Nephron (organoid): ENCODE measurements at regions not wholly inside any gene's neighbourhood (a gene's known extent, or its start where the extent isn't known, plus 50 kb on each side); places are given as distances from the start of the nearest gene placed in this dataset.

Experiments
- H3K27ac Mint-ChIP-seq, 3 experiments: 2 replicates each; pipeline ENCODE4 v1.8.0; 2020; ENCODE audit warnings: mixed read lengths in 3 of 3, mild to moderate bottlenecking in 2 of 3, moderate library complexity in 1 of 3
- H3K27me3 Mint-ChIP-seq: 2 replicates; pipeline ENCODE4 v1.8.0; 2021; ENCODE audit warnings: low read depth, mild to moderate bottlenecking, moderate library complexity, mixed read lengths
- H3K36me3 Mint-ChIP-seq: 2 replicates; pipeline ENCODE4 v1.8.0; 2020; ENCODE audit warnings: low read depth, mixed read lengths
- H3K4me1 Mint-ChIP-seq: 2 replicates; pipeline ENCODE4 v1.8.0; 2020; ENCODE audit warnings: mixed read lengths
- H3K4me3 Mint-ChIP-seq, 3 experiments: 2 replicates each; pipeline ENCODE4 v1.8.0; 2020; ENCODE audit warnings: mild to moderate bottlenecking in 3 of 3, mixed read lengths in 3 of 3, moderate library complexity in 2 of 3
- H3K9me3 Mint-ChIP-seq: 2 replicates; pipeline ENCODE4 v1.8.0; 2020; ENCODE audit warnings: mixed read lengths
- TF ChIP-seq, protein P1 (sequence below), 3 experiments: fragments of 200-600 bp; sonication (generic); IDR thresholded peaks; one replicate each; pipeline ENCODE4 v1.5.0; 2021; ENCODE audit warnings: antibody characterized with exemption in 3 of 3; ENCODE audit not compliant: unreplicated experiment in 3 of 3

DNA sequence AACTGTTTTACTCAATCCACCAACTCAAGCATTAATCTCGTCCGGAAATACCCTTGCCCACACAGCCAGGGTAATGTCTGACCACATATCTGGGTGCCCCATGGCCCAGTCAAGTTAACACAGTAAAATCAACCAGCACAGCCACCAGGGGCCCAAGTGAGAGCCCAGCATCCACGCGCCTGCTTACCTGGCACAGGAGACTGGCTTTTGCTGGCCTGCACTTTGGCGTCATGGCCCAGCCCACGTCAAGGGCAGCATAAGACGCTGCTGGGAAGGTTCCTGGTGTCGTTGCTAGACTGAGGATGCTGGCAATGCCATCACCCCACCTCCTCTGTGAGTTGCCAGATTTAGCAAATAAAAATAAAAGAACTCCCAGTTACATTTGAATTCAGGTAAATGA, 53.6 kb upstream of the BCL11B start:
- H3K9me3 Mint-ChIP-seq, result no peaks in the 10 kb centered on the region
- H3K27me3 Mint-ChIP-seq, result peaks cover 36% of the 10 kb centered on the region
- no peak overlapping the region for H3K27ac Mint-ChIP-seq
- no peak overlapping the region for H3K4me3 Mint-ChIP-seq
- H3K36me3 Mint-ChIP-seq, result no peaks in the 10 kb centered on the region
- peaks cover 17% of the 10 kb centered on the region for H3K4me1 Mint-ChIP-seq
- TF ChIP-seq, protein P1, sequence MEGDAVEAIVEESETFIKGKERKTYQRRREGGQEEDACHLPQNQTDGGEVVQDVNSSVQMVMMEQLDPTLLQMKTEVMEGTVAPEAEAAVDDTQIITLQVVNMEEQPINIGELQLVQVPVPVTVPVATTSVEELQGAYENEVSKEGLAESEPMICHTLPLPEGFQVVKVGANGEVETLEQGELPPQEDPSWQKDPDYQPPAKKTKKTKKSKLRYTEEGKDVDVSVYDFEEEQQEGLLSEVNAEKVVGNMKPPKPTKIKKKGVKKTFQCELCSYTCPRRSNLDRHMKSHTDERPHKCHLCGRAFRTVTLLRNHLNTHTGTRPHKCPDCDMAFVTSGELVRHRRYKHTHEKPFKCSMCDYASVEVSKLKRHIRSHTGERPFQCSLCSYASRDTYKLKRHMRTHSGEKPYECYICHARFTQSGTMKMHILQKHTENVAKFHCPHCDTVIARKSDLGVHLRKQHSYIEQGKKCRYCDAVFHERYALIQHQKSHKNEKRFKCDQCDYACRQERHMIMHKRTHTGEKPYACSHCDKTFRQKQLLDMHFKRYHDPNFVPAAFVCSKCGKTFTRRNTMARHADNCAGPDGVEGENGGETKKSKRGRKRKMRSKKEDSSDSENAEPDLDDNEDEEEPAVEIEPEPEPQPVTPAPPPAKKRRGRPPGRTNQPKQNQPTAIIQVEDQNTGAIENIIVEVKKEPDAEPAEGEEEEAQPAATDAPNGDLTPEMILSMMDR (IDR thresholded peaks at IDR 0.05; ENCODE audit: unreplicated experiment in 3 of 3), result no peak

DNA sequence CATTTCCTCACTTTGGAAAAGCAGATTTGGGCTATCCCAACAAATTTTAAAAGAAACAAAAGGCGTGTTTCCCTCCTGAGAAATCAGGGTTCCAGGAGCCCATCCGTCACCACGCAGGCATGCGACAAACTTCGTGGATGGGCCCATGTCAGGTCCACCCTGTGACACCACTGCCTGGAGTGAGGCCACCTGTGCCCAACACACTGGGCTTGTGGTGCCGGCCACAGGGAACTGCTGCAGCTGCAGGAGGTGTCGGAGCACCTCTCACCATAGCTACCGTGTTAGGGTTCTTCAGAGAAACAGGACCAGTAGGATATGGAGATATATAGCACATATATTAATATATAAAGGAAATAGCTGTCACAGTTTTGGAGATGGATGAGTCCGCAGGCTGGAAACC, 53.0 kb upstream of the BCL11B start:
- TF ChIP-seq, protein P1 (IDR thresholded peaks at IDR 0.05; ENCODE audit: unreplicated experiment in 3 of 3), result no peak
- Mint-ChIP-seq H3K27me3 (peaks cover 33% of the 10 kb centered on the region), H3K4me1 (peaks cover 17% of the 10 kb centered on the region), H3K36me3 (no peaks in the 10 kb centered on the region), H3K4me3 (no peak overlapping the region), H3K9me3 (no peaks in the 10 kb centered on the region), H3K27ac (no peak overlapping the region)

DNA sequence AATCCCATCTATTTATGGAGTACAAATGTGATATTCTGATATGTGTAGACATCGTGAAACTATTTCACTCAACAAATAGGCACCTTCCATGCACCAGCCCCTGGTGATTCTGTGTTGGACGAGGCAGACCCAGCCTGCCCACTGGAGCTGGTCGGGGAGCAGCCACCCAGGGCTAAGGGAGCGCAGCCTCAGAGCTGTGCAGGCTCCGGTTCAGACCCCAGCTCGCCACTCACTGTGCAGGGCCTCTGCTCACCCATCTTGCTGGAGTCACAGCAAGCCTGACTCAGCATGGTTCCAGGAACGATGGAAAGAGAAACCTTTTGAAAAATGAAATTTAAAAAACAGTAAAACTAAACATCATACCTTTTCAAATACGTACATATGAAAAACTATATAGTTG, 52.3 kb upstream of the BCL11B start:
- no peaks in the 10 kb centered on the region for H3K9me3 Mint-ChIP-seq
- H3K27ac Mint-ChIP-seq, result no peak overlapping the region
- TF ChIP-seq, protein P1 (IDR thresholded peaks at IDR 0.05; ENCODE audit: unreplicated experiment in 3 of 3), result no peak
- H3K4me1 Mint-ChIP-seq, result peaks cover 17% of the 10 kb centered on the region
- no peaks in the 10 kb centered on the region for H3K36me3 Mint-ChIP-seq
- H3K27me3 Mint-ChIP-seq, result peaks cover 35% of the 10 kb centered on the region
- H3K4me3 Mint-ChIP-seq, result no peak overlapping the region

DNA sequence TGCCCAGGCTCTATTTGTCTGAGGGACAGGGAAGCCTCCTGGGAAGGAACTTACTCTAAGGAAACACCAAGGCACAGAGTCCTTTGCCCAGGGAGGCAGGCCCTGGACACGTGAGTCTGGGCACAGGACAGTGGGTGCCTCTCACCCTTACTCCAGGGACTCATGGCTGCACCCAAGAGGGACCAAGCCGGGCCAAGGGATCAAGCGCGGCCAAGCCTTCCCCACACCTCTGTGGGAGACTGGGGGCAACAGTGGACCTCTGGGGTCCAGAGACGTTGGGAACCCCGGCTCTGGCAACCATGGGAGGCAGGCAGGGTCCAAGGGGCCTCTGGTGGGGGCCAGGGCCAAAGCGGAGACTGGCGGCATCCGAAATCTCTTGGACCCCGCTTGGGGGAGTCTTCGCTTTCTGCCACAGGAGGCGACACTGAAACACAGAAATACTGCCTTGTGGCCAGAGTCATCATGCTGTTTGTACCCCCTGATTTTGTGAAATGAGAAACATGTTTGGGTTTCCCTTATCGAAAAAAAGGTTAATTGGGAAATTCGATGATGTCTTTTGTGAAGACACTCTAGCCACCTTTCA, 51.7 kb upstream of the BCL11B start:
- Mint-ChIP-seq H3K4me1 (peaks cover 17% of the 10 kb centered on the region), H3K27me3 (peaks cover 39% of the 10 kb centered on the region), H3K4me3 (no peak overlapping the region), H3K36me3 (no peaks in the 10 kb centered on the region), H3K9me3 (no peaks in the 10 kb centered on the region), H3K27ac (no peak overlapping the region)
- TF ChIP-seq, protein P1 (IDR thresholded peaks at IDR 0.05; ENCODE audit: unreplicated experiment in 3 of 3), result no peak

DNA sequence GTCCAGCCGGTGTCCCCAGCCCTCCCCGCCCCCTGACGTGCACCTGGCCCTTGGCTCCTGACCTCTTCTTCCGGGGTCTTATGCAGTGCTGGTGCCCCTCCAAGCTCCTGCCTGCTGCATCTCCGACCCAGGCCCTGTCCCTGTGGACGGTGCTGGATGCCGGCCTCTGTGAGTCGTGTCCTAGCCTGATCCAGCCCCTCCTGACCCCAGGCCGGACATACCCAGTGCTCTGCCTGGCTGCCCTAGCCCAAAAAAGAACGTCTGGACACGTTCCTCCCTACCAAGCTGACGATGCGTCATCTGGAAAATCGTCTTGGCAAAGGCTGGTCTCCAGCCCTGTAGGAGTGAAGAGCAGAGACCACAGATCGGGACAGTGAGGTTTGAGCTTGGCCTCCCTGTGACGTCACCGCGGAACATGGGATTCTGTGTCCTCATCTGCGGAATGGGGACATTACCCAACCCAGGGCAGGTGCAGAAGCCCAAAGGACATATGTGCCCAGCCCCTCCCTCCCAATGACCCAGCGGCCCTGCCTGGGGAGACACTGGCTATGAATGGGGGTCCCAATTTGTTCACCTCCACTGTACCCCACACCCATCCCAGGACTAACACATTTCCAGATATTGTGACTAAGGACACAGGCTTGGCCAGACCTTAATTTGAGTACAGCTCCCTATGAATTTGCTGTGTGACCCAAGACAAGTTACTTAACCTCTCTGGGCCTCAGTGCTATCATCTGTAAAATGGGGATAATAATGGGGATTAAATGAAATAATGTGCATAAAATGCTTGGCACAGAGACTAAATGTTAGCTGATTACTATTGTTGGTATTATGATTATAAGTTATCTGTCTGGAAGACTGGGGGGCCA, 51.0 kb upstream of the BCL11B start:
- Mint-ChIP-seq H3K4me3 (no peak overlapping the region), H3K9me3 (no peaks in the 10 kb centered on the region), H3K27me3 (peaks cover 33% of the 10 kb centered on the region), H3K27ac (no peak overlapping the region), H3K4me1 (peaks cover 14% of the 10 kb centered on the region), H3K36me3 (no peaks in the 10 kb centered on the region)
- TF ChIP-seq, protein P1 (IDR thresholded peaks at IDR 0.05; ENCODE audit: unreplicated experiment in 3 of 3), result no peak
